HUES64 (cell line): ENCODE measurements at regions not wholly inside any gene's neighbourhood (a gene's known extent, or its start where the extent isn't known, plus 50 kb on each side); places are given as distances from the start of the nearest gene placed in this dataset.

ENCODE experiments used
- H3K27ac ChIP-seq: 2 replicates; pipeline ENCODE4 v1.7.0; 2013; ENCODE audit warnings: low read depth, low read length, inconsistent platforms
- H3K27me3 ChIP-seq: 2 replicates; pipeline ENCODE4 v1.6.1; 2013; ENCODE audit warnings: mild to moderate bottlenecking, low read length; ENCODE audit not compliant: insufficient read depth
- H3K36me3 ChIP-seq: 2 replicates; pipeline ENCODE4 v1.6.1; 2013; ENCODE audit warnings: mild to moderate bottlenecking, low read length; ENCODE audit not compliant: insufficient read depth
- H3K4me1 ChIP-seq: 2 replicates; pipeline ENCODE4 v1.6.1; 2013; ENCODE audit warnings: mild to moderate bottlenecking, low read length, moderate library complexity; ENCODE audit not compliant: insufficient read depth
- H3K4me3 ChIP-seq: 2 replicates; pipeline ENCODE4 v1.5.1; 2013; ENCODE audit warnings: mild to moderate bottlenecking, low read length, moderate library complexity
- H3K9ac ChIP-seq: 2 replicates; pipeline ENCODE4 v1.6.1; 2013; ENCODE audit warnings: mild to moderate bottlenecking, low read depth, low read length
- H3K9me3 ChIP-seq: 2 replicates; pipeline ENCODE4 v1.6.1; 2013; ENCODE audit warnings: low read depth, low read length; ENCODE audit not compliant: insufficient read depth
- WGBS: fragments of 150-250, 120-280 bp; methylation state at CpG from one replicate; pipeline ENCODE4 v1.1.7; 2013; ENCODE audit warnings: missing lambda C conversion rate; 5-methylcytosine and 5-hydroxymethylcytosine counted together

DNA sequence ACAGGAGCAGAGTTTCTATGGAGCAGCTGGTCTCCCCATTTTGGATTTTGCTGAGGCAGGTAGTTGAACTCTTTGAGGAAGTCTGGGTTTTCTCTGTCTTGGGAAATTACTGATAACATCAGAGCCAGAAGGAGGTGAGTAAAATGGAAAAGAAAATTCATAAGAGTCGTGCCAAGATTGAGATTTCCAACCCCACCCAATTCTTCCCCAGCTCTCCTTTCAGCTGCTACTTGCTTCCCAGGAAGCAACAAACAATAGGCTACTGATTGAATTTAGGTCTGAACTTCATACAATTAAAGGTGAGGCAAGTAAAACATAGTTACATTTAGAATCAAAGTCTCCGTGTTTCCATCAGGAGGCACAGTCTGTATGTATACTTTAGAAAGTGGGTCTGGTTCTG lies 54.6 kb upstream of the EOLA2 start:
- H3K27me3 ChIP-seq, result no peaks in the 10 kb centered on the region
- no peak overlapping the region for H3K27ac ChIP-seq
- 91% methylated on average over 1 of the region's 2 CpGs for WGBS
- peaks cover 5% of the 10 kb centered on the region; the same call in 1 of the 2 replicates for H3K36me3 ChIP-seq
- H3K4me1 ChIP-seq, result no peaks in the 10 kb centered on the region
- no peak overlapping the region for H3K9ac ChIP-seq
- no peaks in the 10 kb centered on the region for H3K9me3 ChIP-seq
- H3K4me3 ChIP-seq, result no peak overlapping the region

DNA sequence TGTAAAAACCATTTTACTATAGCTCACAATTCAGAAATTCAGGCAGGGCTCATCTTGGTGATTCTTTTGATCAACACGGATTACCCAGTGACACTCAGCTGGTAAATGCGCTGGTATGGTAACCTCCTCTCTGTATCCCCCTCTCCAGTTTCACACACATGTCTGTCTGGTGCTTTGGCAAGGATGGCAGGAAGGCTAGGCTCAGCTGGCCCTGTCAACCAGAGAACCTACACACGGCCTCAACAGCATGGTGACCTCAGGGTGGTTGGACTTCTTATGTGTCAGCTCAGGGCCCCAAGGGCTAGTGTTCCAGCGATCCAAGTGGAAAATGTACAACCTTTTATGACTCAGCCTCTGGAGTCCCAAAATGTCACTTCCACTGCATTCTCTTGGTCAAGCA lies 55.7 kb upstream of the EOLA2 start:
- Histone ChIP-seq H3K27ac (no peak overlapping the region), H3K9ac (no peak overlapping the region), H3K36me3 (peaks cover 5% of the 10 kb centered on the region; the same call in 1 of the 2 replicates), H3K27me3 (no peaks in the 10 kb centered on the region), H3K4me3 (no peak overlapping the region), H3K9me3 (no peaks in the 10 kb centered on the region), H3K4me1 (no peaks in the 10 kb centered on the region)
- 97% methylated on average over 4 of the region's 4 CpGs for WGBS

DNA sequence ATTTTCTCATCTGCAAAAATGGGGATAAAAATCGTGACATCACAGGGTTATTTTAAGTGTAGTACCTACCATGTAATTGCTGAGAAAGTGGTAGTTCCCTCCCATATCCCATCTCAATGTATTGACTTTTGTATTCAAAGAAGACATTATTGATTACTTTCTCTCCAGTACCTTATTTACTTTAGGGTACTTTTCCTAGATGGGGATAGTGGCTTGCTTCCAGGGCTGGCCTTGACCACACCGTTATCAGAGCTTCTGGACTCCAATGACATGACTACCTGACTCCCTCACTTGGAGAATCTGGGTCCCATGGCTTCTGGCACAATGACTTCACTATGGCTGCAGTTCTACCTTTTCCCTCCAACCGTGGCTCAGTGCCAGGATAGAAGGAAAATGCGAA lies 58.2 kb upstream of the EOLA2 start:
- Histone ChIP-seq H3K27ac (no peak overlapping the region), H3K36me3 (peaks cover 5% of the 10 kb centered on the region; the same call in 1 of the 2 replicates), H3K9me3 (no peaks in the 10 kb centered on the region), H3K27me3 (no peaks in the 10 kb centered on the region), H3K4me1 (no peaks in the 10 kb centered on the region), H3K4me3 (no peak overlapping the region), H3K9ac (no peak overlapping the region)
- WGBS, result 77% methylated on average over 1 of the region's 4 CpGs

DNA sequence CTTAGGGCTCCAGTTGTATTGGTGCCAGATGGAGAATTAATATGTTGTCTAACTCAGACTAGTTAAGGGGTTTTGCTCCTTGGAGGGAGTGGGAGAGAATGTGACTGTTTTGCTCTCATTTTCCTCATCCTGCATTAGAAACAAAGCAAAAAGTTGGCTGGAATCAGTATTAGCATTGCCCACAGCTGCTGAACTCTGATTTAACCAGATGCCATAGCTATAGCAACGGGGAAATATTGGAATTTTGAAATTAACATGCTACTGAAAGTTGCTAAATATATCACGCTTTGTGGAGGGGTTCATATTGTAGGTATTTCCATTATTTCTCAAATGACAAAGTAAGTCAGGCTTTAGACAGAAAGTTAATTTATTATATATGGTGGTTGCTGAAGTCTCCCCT lies 66.7 kb upstream of the EOLA2 start:
- H3K36me3 ChIP-seq, result no peaks in the 10 kb centered on the region
- H3K27me3 ChIP-seq, result no peaks in the 10 kb centered on the region
- H3K4me3 ChIP-seq, result no peak overlapping the region
- H3K9me3 ChIP-seq, result no peaks in the 10 kb centered on the region
- no peaks in the 10 kb centered on the region for H3K4me1 ChIP-seq
- no peak overlapping the region for H3K9ac ChIP-seq
- no peak overlapping the region for H3K27ac ChIP-seq
- WGBS, result 85% methylated on average over 1 of the region's 2 CpGs

DNA sequence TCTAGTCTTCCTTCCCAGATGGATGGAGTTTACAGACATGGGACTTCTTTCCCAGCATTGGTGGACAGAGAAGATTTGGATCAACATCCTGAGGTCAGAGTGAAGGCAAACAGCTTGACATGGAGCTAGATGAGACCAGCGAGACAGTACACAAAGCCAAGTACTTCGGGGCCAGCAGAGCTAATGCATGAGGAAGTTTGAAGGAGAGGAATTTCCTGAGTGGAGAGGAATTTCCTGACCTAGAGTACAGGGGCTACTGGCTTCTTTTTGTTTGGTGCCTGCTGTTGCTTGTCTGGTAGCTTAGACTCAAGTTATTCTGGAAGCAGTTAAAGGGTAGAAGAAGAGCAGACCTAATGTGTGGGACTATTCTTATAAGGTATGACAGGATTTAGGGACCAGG lies 69.1 kb upstream of the EOLA2 start:
- Histone ChIP-seq H3K36me3 (no peaks in the 10 kb centered on the region), H3K9ac (no peak overlapping the region)
- 92% methylated on average over 2 of the region's 2 CpGs for WGBS

DNA sequence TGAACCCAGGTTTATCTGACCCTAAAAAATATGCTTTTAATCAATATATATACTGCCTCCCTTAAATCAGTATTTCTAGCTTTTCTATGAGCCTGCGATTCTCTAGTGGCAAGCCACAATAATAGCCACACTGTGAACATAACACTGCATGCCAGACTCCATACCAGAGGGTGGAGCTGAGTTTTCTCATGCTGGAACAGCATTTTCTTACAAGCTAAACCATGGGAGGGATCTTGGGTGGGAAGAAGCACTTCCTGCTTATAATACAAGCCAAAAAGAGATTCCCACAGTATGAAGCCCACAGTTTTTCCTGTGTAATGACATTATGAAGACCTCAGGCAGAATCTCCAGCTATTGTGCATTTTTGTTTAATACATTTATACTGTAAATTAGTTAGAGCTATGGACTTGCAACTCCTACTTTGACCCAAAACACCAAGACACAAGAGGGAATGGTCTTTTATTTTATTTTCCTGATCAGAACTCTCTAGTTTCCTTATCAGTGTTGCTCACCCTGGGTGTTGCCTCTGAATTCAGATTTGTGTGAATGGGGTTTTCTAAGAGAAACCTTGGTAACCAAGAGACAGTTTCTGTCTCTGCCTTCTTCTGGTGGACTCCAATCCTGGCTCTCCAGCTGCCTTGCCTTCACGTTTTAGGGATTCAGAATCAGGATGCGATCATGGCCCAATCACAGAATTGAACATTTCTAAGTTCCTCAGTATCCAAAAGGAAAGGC lies 74.5 kb upstream of the EOLA2 start:
- Histone ChIP-seq H3K36me3 (no peaks in the 10 kb centered on the region), H3K27ac (no peak overlapping the region), H3K9me3 (no peaks in the 10 kb centered on the region), H3K9ac (no peak overlapping the region), H3K27me3 (no peaks in the 10 kb centered on the region), H3K4me3 (no peak overlapping the region), H3K4me1 (no peaks in the 10 kb centered on the region)
- WGBS, result 97% methylated on average over 3 of the region's 3 CpGs

More for the DNA sequence above, 69.1 kb upstream of the EOLA2 start:
- Histone ChIP-seq H3K9me3 (no peaks in the 10 kb centered on the region), H3K27me3 (no peaks in the 10 kb centered on the region), H3K4me3 (no peak overlapping the region), H3K4me1 (no peaks in the 10 kb centered on the region), H3K27ac (no peak overlapping the region)

DNA sequence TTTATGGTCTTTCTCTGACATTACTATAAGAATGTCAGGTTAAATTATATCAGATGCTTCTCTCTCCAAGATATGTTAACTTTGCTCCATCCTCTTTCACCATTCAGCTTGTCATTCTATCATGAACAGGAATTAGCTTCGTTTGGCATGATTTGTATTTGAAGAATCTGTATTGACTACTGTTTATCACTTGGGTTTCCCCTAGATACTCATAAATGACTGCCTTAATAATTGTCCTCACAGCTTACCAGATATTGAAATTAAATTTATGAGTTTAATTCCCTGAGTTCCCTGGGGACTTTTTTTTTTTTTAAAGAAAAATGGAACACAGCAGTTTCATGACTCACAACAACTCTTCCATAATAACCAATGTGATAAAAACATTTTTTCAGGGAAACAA lies 76.2 kb upstream of the EOLA2 start:
- H3K4me3 ChIP-seq, result no peak overlapping the region
- no peaks in the 10 kb centered on the region for H3K4me1 ChIP-seq
- H3K9ac ChIP-seq, result no peak overlapping the region
- WGBS, result no CpG with 5 or more reads among the region's 1 CpG
- no peak overlapping the region for H3K27ac ChIP-seq
- H3K27me3 ChIP-seq, result no peaks in the 10 kb centered on the region
- H3K9me3 ChIP-seq, result no peaks in the 10 kb centered on the region
- no peaks in the 10 kb centered on the region for H3K36me3 ChIP-seq

DNA sequence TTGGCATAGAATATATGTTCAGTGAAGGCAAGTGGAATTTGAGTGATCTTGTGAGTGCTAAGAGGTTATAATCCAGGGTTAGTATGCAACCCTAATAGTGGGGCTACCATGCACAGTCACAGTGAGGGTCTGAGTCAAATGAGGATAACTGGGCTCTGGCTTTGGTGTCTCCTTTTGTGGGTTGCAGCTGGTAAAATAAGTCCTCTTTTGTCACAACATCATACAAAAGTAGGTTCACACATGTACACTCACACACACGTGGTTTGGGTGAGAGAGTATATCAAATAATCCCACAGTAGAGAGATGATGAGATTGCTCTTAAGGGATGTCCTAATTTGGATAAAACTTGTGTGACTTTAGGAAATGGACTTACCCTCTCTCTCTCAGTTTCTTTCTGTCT lies 79.6 kb upstream of the EOLA2 start:
- Histone ChIP-seq H3K4me1 (no peaks in the 10 kb centered on the region), H3K36me3 (no peaks in the 10 kb centered on the region), H3K4me3 (no peak overlapping the region), H3K9me3 (no peaks in the 10 kb centered on the region), H3K27ac (no peak overlapping the region), H3K27me3 (no peaks in the 10 kb centered on the region), H3K9ac (no peak overlapping the region)
- no CpG with 5 or more reads among the region's 1 CpG for WGBS

DNA sequence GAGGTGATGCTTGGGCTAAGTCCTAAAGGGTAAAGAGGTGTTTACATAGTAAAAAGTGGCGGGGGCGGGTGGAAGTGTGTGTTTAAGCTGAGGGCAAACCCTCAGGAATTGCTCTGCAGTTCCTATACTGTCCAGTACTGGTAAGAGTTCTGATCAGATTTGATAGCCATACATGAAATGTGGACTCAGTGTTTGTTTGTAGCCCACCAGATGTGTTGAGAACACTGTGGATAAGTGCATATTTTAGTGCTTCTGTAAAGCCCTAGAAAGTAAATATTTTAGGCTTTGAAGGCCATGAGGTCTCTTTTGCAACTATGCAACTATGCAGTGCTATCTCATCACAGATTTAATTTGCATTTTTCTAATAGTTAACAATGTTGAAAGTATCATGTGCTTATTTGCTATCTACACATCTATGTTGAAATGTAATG lies 80.7 kb upstream of the EOLA2 start:
- Histone ChIP-seq H3K4me3 (no peak overlapping the region), H3K27ac (no peak overlapping the region), H3K4me1 (no peaks in the 10 kb centered on the region), H3K27me3 (no peaks in the 10 kb centered on the region), H3K9me3 (no peaks in the 10 kb centered on the region), H3K9ac (no peak overlapping the region), H3K36me3 (no peaks in the 10 kb centered on the region)
- 63% methylated on average over 2 of the region's 2 CpGs for WGBS

DNA sequence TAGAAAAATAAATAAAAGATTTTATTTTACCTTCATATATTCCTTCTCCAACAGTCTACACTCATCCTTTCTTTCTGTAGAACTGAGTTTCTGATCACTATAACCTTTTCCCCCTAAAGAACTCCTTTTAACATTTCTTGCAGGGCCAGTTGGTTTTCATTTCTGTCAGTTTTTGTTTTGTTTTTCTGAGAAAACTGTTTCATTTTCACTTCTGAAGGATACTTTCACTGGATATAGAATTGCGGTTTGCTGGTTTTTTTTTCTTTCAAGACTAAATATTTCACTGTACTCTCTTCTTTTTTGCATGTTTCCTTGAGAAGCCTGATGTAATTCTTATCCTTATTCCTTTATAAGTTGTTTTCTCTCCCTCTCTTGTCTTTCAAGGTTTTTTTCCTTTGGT lies 90.4 kb upstream of the EOLA2 start:
- no CpG with 5 or more reads among the region's 1 CpG for WGBS
- Histone ChIP-seq H3K9me3 (no peaks in the 10 kb centered on the region), H3K4me3 (no peak overlapping the region), H3K9ac (no peak overlapping the region), H3K4me1 (peaks cover 6% of the 10 kb centered on the region; the same call in 1 of the 2 replicates), H3K36me3 (no peaks in the 10 kb centered on the region), H3K27ac (no peak overlapping the region), H3K27me3 (no peaks in the 10 kb centered on the region; the same call in 1 of the 2 replicates)

DNA sequence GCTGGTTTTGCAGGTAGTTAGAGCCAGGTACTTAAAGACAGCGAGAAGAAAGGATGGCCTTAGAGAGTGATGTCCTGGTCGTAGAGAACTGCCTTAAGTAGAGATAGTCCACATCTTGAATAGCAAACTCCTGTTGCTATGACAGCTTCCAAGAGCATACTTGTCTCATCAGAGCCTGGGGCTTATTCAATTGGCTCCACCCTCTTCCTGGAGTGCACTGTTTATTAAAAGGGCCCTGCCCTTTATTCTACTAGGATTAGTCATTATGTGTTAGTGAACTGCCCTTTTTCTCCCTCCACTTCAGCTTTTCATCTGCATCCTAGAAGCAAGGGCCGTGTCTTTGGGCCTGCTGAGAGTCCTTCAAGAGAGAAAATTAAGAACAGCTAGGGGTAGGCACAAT lies 94.5 kb upstream of the EOLA2 start:
- no peaks in the 10 kb centered on the region for H3K36me3 ChIP-seq
- no peaks in the 10 kb centered on the region; the same call in 1 of the 2 replicates for H3K27me3 ChIP-seq
- no peak overlapping the region for H3K4me3 ChIP-seq
- 36% methylated on average over 3 of the region's 3 CpGs for WGBS
- H3K9me3 ChIP-seq, result no peaks in the 10 kb centered on the region
- H3K4me1 ChIP-seq, result peaks cover 6% of the 10 kb centered on the region; the same call in 1 of the 2 replicates
- H3K9ac ChIP-seq, result no peak overlapping the region
- H3K27ac ChIP-seq, result no peak overlapping the region

DNA sequence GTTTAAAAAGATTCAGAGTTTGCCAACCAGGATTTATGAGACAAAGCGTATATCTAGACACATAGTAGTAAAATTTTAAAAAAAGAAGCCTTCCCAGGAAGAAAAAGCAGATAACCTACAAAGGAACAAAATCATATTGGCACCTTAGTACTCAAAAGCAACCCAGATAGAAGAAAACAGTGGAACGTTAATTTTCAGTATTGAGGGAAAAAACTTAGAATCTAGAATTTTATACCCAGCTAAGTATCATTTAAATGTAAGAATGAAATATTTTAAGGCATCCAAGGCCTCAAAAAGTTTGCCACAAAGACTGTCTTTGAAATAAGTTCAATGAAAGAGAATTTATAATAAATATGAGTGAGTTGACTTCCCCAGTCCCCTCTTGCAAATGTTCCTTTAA lies 96.5 kb upstream of the EOLA2 start:
- Histone ChIP-seq H3K27me3 (no peaks in the 10 kb centered on the region; the same call in 1 of the 2 replicates), H3K27ac (no peak overlapping the region), H3K4me3 (no peak overlapping the region), H3K9me3 (no peaks in the 10 kb centered on the region), H3K9ac (no peak overlapping the region), H3K4me1 (peaks cover 6% of the 10 kb centered on the region; the same call in 1 of the 2 replicates), H3K36me3 (no peaks in the 10 kb centered on the region)
- WGBS, result no CpG with 5 or more reads among the region's 2 CpGs
